NT2/D1 (cell line): ENCODE measurements at regions not wholly inside any gene's neighbourhood (a gene's known extent, or its start where the extent isn't known, plus 50 kb on each side); places are given as distances from the start of the nearest gene placed in this dataset.

ENCODE experiments used
- DNase-seq: peaks from one replicate; pipeline ENCODE4 v3.0.0-alpha.2; 2011; ENCODE audit warnings: low read depth, low spot score
- H3K27me3 ChIP-seq: 2 replicates; pipeline ENCODE4 v1.6.0; 2011; ENCODE audit warnings: mild to moderate bottlenecking; ENCODE audit not compliant: insufficient read length, insufficient read depth
- H3K36me3 ChIP-seq: 2 replicates; pipeline ENCODE4 v1.6.1; 2011; ENCODE audit warnings: mild to moderate bottlenecking, low read length, mixed read lengths; ENCODE audit not compliant: insufficient read depth, insufficient read length
- H3K4me1 ChIP-seq: 2 replicates; pipeline ENCODE4 v1.5.1; 2011; ENCODE audit not compliant: insufficient read depth, insufficient read length
- H3K4me3 ChIP-seq: 2 replicates; pipeline ENCODE4 v1.5.1; 2011; ENCODE audit warnings: low read depth; ENCODE audit not compliant: insufficient read length
- H3K9ac ChIP-seq: 2 replicates; pipeline ENCODE4 v1.6.0; 2011; ENCODE audit warnings: low read depth; ENCODE audit not compliant: insufficient read length
- H3K9me3 ChIP-seq: 2 replicates; pipeline ENCODE4 v1.5.1; 2011; ENCODE audit warnings: mild to moderate bottlenecking, low read length; ENCODE audit not compliant: insufficient read depth
- SUZ12 ChIP-seq: IDR thresholded peaks from 2 replicates; pipeline ENCODE4 v1.6.1; 2011; ENCODE audit not compliant: insufficient read length, insufficient read depth; ENCODE audit errors: extremely low read depth
- YY1 ChIP-seq: IDR thresholded peaks from 2 replicates; pipeline ENCODE4 v1.6.1; 2011; ENCODE audit not compliant: insufficient read length, insufficient read depth
- ZNF274 ChIP-seq: IDR thresholded peaks from 2 replicates; pipeline ENCODE4 v1.6.1; 2011; ENCODE audit warnings: mild to moderate bottlenecking, low read depth, low read length

DNA sequence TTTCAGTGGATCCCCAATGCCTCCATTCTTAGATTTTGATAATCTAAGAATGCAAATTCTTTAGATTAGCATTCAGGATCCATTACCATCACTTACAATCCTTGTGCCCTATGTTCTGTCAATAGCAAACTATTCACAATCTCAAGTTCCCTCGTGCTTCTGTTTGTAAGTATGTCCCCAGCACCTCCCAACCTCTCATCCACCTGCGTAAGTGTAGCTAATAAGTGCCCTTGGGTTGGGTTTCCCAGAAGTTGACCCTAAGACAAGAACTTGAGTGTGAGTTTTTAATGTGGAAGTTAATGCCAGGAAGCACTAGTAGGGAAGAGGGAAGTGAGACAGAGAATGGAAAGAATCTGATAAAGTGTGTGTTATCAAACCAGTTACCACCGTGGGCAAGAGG, 72.6 kb upstream of the PAK5 start:
- H3K9ac ChIP-seq: no peak overlapping the region
- H3K9me3 ChIP-seq: no peaks in the 10 kb centered on the region
- no peak for DNase-seq
- H3K4me1 ChIP-seq: no peaks in the 10 kb centered on the region
- H3K4me3 ChIP-seq: no peak overlapping the region
- TF ChIP-seq ZNF274 (no peak), YY1 (no peak), SUZ12 (no peak)
- no peaks in the 10 kb centered on the region for H3K36me3 ChIP-seq
- no peaks in the 10 kb centered on the region for H3K27me3 ChIP-seq

DNA sequence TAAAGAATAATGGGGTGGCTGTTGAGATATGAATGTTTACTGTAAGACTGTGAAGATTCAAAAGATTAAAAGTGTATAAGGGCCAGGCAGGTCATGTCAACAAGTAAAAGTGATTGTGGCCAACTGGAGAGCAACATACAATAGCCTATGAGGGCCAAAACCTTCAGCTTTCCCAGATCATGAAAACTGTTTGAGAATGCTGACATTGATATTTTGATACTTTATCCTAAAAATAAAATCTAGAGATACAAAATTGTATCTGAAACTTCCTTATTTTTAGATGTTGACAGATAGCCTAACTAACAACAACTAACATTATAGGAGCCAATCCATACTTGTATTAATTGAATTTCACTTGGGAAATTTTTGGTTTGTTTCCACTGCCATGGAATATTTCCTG, 70.3 kb upstream of the PAK5 start:
- no peaks in the 10 kb centered on the region for H3K9me3 ChIP-seq
- H3K9ac ChIP-seq: no peak overlapping the region
- no peaks in the 10 kb centered on the region for H3K36me3 ChIP-seq
- no peak for DNase-seq
- H3K4me3 ChIP-seq: no peak overlapping the region
- TF ChIP-seq YY1 (no peak), ZNF274 (no peak), SUZ12 (no peak)
- H3K4me1 ChIP-seq: no peaks in the 10 kb centered on the region
- no peaks in the 10 kb centered on the region for H3K27me3 ChIP-seq

DNA sequence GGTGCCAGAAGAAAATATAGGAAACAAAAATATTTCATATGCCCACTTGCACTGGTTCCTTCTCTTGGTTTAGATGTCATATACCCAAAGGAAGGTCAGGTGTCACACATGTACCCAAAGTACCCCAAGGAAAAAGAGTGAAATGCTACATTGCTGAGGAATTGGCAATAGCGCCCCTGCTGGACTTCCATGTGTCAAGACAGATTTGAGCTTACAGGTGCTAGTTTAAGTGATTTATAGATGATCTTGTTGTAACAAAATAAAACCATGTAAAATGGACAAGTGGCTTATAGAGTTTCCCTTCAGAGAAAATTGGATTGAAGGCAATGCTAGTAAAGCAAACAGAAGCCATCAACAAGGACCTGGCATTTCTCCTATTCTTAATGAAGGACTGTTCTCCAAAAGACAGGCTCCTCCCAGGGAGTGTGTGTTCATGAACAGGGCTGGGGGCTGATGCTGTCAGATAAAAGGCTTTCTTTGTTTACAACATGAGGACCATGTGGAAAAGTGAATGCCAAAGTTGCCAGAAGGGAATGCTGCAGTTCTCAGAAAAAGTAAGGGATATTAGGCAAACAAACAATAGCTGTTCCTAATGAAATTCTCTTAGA, 64.3 kb upstream of the PAK5 start:
- Histone ChIP-seq H3K27me3 (no peaks in the 10 kb centered on the region), H3K4me1 (no peaks in the 10 kb centered on the region), H3K9ac (no peak overlapping the region), H3K36me3 (no peaks in the 10 kb centered on the region), H3K4me3 (no peak overlapping the region), H3K9me3 (no peaks in the 10 kb centered on the region)
- DNase-seq: peak; percentile 27
- TF ChIP-seq ZNF274 (no peak), SUZ12 (no peak), YY1 (no peak)

DNA sequence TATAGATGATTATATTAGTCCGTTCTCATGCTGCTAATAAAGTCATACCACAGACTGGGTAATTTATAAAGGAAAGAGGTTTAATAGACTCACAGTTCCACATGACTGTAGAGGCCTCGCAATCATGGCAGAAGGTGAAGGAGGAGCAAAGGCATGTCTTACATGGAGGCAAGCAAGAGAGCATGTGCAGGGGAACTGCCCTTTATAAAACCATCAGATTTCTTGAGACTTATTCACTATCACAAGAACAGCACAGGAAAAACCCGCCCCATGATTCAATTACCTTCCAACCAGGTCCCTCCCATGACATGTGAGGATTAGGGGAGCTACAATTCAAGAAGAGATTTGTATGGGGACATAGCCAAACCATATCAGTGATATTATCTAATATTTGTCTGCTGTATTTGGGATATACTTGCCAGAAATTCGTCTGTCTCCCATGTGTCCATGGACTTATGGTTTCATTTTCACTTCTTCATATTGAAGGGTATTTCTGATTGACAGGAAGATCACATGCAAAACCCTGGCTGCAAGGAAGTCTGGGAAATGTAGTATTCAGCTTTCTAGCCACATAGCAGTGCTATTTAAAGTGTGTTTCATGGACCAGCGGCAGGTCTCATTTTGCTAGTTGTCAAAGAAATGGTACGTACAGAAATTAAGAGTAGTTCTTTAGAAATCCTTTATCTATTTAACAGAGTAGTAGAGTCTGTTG, 50.5 kb upstream of the PAK5 start:
- H3K36me3 ChIP-seq: no peaks in the 10 kb centered on the region
- no peaks in the 10 kb centered on the region for H3K4me1 ChIP-seq
- no peak overlapping the region for H3K9ac ChIP-seq
- TF ChIP-seq SUZ12 (no peak), YY1 (no peak), ZNF274 (no peak)
- no peaks in the 10 kb centered on the region for H3K9me3 ChIP-seq
- H3K27me3 ChIP-seq: no peaks in the 10 kb centered on the region
- DNase-seq: no peak
- H3K4me3 ChIP-seq: no peak overlapping the region
